ENCODE measurements at regions not wholly inside any gene's neighbourhood (a gene's known extent, or its start where the extent isn't known, plus 50 kb on each side); places are given as distances from the start of the nearest gene placed in this dataset.

GRCh38 chr13:101003566-101003965 lies 329.0 kb upstream of the TMTC4 start:
- POLR2A ChIA-PET, result no interaction called here
- Mint-ChIP-seq H3K4me1 (ENCODE audit: insufficient read depth, unreplicated experiment) (no peaks in the 10 kb centered on the region), H3K9me3 (ENCODE audit: unreplicated experiment) (no peaks in the 10 kb centered on the region), H3K27ac (ENCODE audit: low read depth, unreplicated experiment) (no peak overlapping the region), H3K4me3 (ENCODE audit: unreplicated experiment) (no peak overlapping the region), H3K36me3 (ENCODE audit: insufficient read depth, unreplicated experiment) (no peaks in the 10 kb centered on the region), H3K27me3 (ENCODE audit: insufficient read depth, unreplicated experiment) (peaks cover 11% of the 10 kb centered on the region)
- no peak for TF ChIP-seq CTCF (IDR thresholded peaks at IDR 0.05; ENCODE audit: unreplicated experiment)
- CTCF ChIA-PET, result interaction anchor here (1.8 kb wide), 1 partner anchor 78 kb away, joined by 4 read pairs; no protein-coding TSS in a partner anchor
- BruUV-seq (replicated peaks), result no TSS peak
- no peak for DNase-seq (ENCODE audit: unreplicated experiment)
- intact Hi-C loops (cut with micrococcal nuclease), result no loop called here

DNA sequence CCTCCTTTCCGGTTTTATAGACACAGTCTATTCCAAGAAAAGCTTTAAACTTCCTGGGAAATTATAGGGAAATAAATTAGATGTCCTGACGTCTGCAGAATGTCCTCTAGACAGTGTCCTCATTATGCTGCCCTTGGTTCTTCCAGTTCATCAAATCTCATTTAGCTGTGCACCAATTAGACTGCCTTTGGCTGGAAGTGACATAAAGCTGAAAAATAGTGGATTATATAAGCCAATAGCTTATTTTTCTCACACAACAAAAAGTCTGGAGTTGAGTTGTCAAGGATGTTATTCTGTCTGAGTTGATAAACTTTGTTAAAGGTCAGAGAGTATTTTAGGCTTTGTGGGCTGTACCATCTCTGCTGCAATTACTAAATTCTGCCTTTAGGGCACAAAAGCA lies 314.8 kb upstream of the TMTC4 start:
- Mint-ChIP-seq H3K36me3 (ENCODE audit: insufficient read depth, unreplicated experiment) (no peaks in the 10 kb centered on the region), H3K9me3 (ENCODE audit: unreplicated experiment) (no peaks in the 10 kb centered on the region), H3K4me1 (ENCODE audit: insufficient read depth, unreplicated experiment) (peaks cover 5% of the 10 kb centered on the region), H3K4me3 (ENCODE audit: unreplicated experiment) (no peak overlapping the region), H3K27me3 (ENCODE audit: insufficient read depth, unreplicated experiment) (no peaks in the 10 kb centered on the region), H3K27ac (ENCODE audit: low read depth, unreplicated experiment) (no peak overlapping the region)
- ChIA-PET CTCF (interaction anchor here (0.6 to 1.6 kb wide), 3 partner anchors 112 to 417 kb away, joined by 3 to 5 read pairs (median 4); no protein-coding TSS in a partner anchor), POLR2A (no interaction called here)
- intact Hi-C loops (cut with micrococcal nuclease), result no loop called here
- DNase-seq (ENCODE audit: unreplicated experiment), result no peak
- TF ChIP-seq CTCF (IDR thresholded peaks at IDR 0.05; ENCODE audit: unreplicated experiment), result no peak
- no TSS peak for BruUV-seq (replicated peaks)

DNA sequence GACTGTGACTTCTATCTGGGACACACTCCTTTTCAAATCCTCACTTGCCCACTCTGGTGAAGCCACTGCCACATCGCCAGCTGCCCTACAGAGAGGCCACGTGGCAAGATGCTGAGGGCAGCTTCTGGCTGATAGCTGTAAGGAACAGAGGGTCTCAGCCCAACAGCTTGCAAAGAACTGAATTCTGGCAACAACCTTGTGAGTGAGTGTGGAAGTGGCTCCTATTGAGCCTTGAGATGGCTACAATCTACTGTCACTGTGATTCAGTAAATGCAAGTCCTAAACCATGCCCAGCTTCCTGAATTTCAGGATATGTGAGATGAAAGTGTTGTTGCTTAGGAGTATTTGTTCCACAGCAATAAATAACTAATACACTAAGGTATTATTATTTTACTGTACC lies 314.3 kb upstream of the TMTC4 start:
- intact Hi-C loops (cut with micrococcal nuclease), result loop anchor here (1.0 kb wide), 3 partner anchors 267 to 416 kb away; no protein-coding TSS in a partner anchor
- ChIA-PET POLR2A (no interaction called here), CTCF (interaction anchor here (0.6 to 1.6 kb wide), 4 partner anchors 113 to 416 kb away, joined by 3 to 5 read pairs (median 4); no protein-coding TSS in a partner anchor)
- Mint-ChIP-seq H3K4me3 (ENCODE audit: unreplicated experiment) (no peak overlapping the region), H3K9me3 (ENCODE audit: unreplicated experiment) (no peaks in the 10 kb centered on the region), H3K27ac (ENCODE audit: low read depth, unreplicated experiment) (no peak overlapping the region), H3K36me3 (ENCODE audit: insufficient read depth, unreplicated experiment) (no peaks in the 10 kb centered on the region), H3K27me3 (ENCODE audit: insufficient read depth, unreplicated experiment) (no peaks in the 10 kb centered on the region), H3K4me1 (ENCODE audit: insufficient read depth, unreplicated experiment) (peaks cover under 1% of the 10 kb centered on the region)
- BruUV-seq (replicated peaks), result no TSS peak
- DNase-seq (ENCODE audit: unreplicated experiment), result no peak
- TF ChIP-seq CTCF (IDR thresholded peaks at IDR 0.05; ENCODE audit: unreplicated experiment), result no peak

- Mint-ChIP-seq H3K4me1 (ENCODE audit: insufficient read depth, unreplicated experiment) (no peaks in the 10 kb centered on the region), H3K27ac (ENCODE audit: low read depth, unreplicated experiment) (no peak overlapping the region), H3K36me3 (ENCODE audit: insufficient read depth, unreplicated experiment) (no peaks in the 10 kb centered on the region), H3K4me3 (ENCODE audit: unreplicated experiment) (no peak overlapping the region), H3K27me3 (ENCODE audit: insufficient read depth, unreplicated experiment) (no peaks in the 10 kb centered on the region), H3K9me3 (ENCODE audit: unreplicated experiment) (no peaks in the 10 kb centered on the region)
- ChIA-PET POLR2A (no interaction called here), CTCF (interaction anchor here (0.6 to 1.4 kb wide), 3 partner anchors 264 to 443 kb away, joined by 3 to 5 read pairs (median 3); no protein-coding TSS in a partner anchor)
- TF ChIP-seq CTCF (IDR thresholded peaks at IDR 0.05; ENCODE audit: unreplicated experiment), result no peak
- DNase-seq (ENCODE audit: unreplicated experiment), result peak; percentile 49
- intact Hi-C loops (cut with micrococcal nuclease), result loop anchor here (1.0 kb wide), 3 partner anchors 266 to 415 kb away; no protein-coding TSS in a partner anchor
- no TSS peak for BruUV-seq (replicated peaks)
Observed at GRCh38 chr13:100987948-100988347, 313.4 kb upstream of the TMTC4 start.
